HepG2 (cell line): ENCODE measurements at regions not wholly inside any gene's neighbourhood (a gene's known extent, or its start where the extent isn't known, plus 50 kb on each side); places are given as distances from the start of the nearest gene placed in this dataset.

Experiments used
- ATAC-seq: fragments of 200-7000 bp; cut with Tn5 transposase; 3 replicates; pipeline ENCODE4 v1.9.1; 2020; ENCODE audit warnings: mild to moderate bottlenecking, moderate library complexity
- BruUV-seq: library from RNA; stranded (reverse); fragments of 400-500 nt; replicated peaks from 2 replicates; lab custom pipeline; 2021; lab: Mats Ljungman, UMichigan
- CTCF ChIA-PET: fragments of 300-600 bp; formaldehyde crosslinking; extraction: SDS; loops from one replicate; lab custom pipeline; 2021; ENCODE audit warnings: low total read pairs, inconsistent platforms, low intra/inter-chr PET ratio; lab: Yijun Ruan, JAX
- POLR2A ChIA-PET: fragments of 350-600 bp; sonication (Branson Sonifier 250); formaldehyde crosslinking; loops from one replicate; lab custom pipeline; 2020; ENCODE audit warnings: antibody characterized with exemption, inconsistent platforms; lab: Yijun Ruan, JAX
- DNase-seq: peaks from one replicate; pipeline ENCODE4 v3.0.0-alpha.2; 2015; ENCODE audit warnings: low spot score
- FAIRE-seq: peaks from 3 replicates; lab custom pipeline; 2011; peaks lifted over from hg19 to GRCh38; lab: Jason Lieb, UNC
- H2AFZ ChIP-seq: one replicate; pipeline ENCODE4 v1.6.1; 2011; ENCODE audit warnings: low read length, inconsistent platforms
- H3K27ac ChIP-seq: fragments of 300-600 bp; 3 replicates; pipeline ENCODE4 v1.8.0; 2011; ENCODE audit warnings: mixed run types, mild to moderate bottlenecking, mixed read lengths, low read length, inconsistent platforms; ENCODE audit not compliant: insufficient read depth; ENCODE audit errors: extremely low read length
- H3K27me3 ChIP-seq, 2 experiments: fragments of 200-600 bp in 1 of 2; 2 replicates in 1 of 2; 3 replicates in 1 of 2; pipeline versions ENCODE4 v1.6.0 to v1.8.0; 2011; ENCODE audit warnings: low read length in 2 of 2, mild to moderate bottlenecking in 2 of 2, moderate library complexity in 2 of 2, inconsistent platforms in 1 of 2; ENCODE audit not compliant: insufficient read depth in 2 of 2, control insufficient read depth in 1 of 2
- H3K36me3 ChIP-seq, 2 experiments: fragments of 200-600 bp in 1 of 2; replicated peaks in 1 of 2; 2 replicates in 1 of 2; 3 replicates in 1 of 2; pipeline versions ENCODE4 v1.5.1 to v1.8.0; 2011; ENCODE audit warnings: low read length in 2 of 2, inconsistent platforms in 1 of 2; ENCODE audit not compliant: insufficient read depth in 2 of 2, control insufficient read depth in 1 of 2
- H3K4me1 ChIP-seq: 2 replicates; pipeline ENCODE4 v1.5.1; 2012; ENCODE audit warnings: low read length, inconsistent platforms; ENCODE audit not compliant: insufficient read depth
- H3K4me2 ChIP-seq: 2 replicates; pipeline ENCODE4 v1.6.0; 2011; ENCODE audit warnings: low read depth, low read length, inconsistent platforms
- H3K4me3 ChIP-seq, 3 experiments: fragments of 200-600 bp in 1 of 3; sonication (generic), shearing (Covaris generic) in 1 of 3; replicated peaks in 1 of 3; 2 replicates each; pipeline ENCODE4 v1.5.1; 2011 to 2016; ENCODE audit warnings: low read length in 3 of 3, inconsistent platforms in 2 of 3, low read depth in 2 of 3, mild to moderate bottlenecking in 2 of 3, control low read depth in 1 of 3, mixed read lengths in 1 of 3; ENCODE audit not compliant: insufficient read depth in 1 of 3
- H3K79me2 ChIP-seq: one replicate; pipeline ENCODE4 v1.6.1; 2011; ENCODE audit warnings: low read length, inconsistent platforms; ENCODE audit not compliant: insufficient read depth
- H3K9ac ChIP-seq: 2 replicates; pipeline ENCODE4 v1.6.0; 2011; ENCODE audit warnings: mild to moderate bottlenecking, low read depth, low read length, inconsistent platforms; ENCODE audit not compliant: insufficient read depth
- H3K9me3 ChIP-seq: 2 replicates; pipeline ENCODE4 v1.5.1; 2012; ENCODE audit warnings: mild to moderate bottlenecking, low read length
- H4K20me1 ChIP-seq: 2 replicates; pipeline ENCODE4 v1.6.0; 2011; ENCODE audit warnings: inconsistent platforms, mild to moderate bottlenecking, low read length, moderate library complexity; ENCODE audit not compliant: insufficient read depth
- DBP ChIP-seq: sonication (generic); formaldehyde crosslinking; IDR thresholded peaks from 2 replicates; pipeline ENCODE4 v1.4.0; 2020; ENCODE audit warnings: missing genetic modification reagents; ENCODE audit errors: not compliant biosample characterization
- GZF1 ChIP-seq: sonication (generic); formaldehyde crosslinking; IDR thresholded peaks from 2 replicates; pipeline ENCODE4 v1.5.1; 2020; ENCODE audit warnings: mild to moderate bottlenecking, missing genetic modification reagents
- HOMEZ ChIP-seq: IDR thresholded peaks from 2 replicates; pipeline ENCODE4 v1.6.1; 2016; ENCODE audit warnings: low read depth
- IRF9 ChIP-seq: sonication (generic); formaldehyde crosslinking; IDR thresholded peaks from 2 replicates; pipeline ENCODE4 v1.8.0; 2022; ENCODE audit warnings: missing genetic modification reagents, mild to moderate bottlenecking, borderline replicate concordance
- MAF1 ChIP-seq: sonication (generic); formaldehyde crosslinking; IDR thresholded peaks from 2 replicates; pipeline ENCODE4 v1.5.0; 2020; ENCODE audit warnings: missing genetic modification reagents, borderline replicate concordance
- NR0B2 ChIP-seq: sonication (generic); formaldehyde crosslinking; IDR thresholded peaks from 2 replicates; pipeline ENCODE4 v1.4.0; 2020; ENCODE audit warnings: mild to moderate bottlenecking, missing genetic modification reagents
- RXRA ChIP-seq: sonication (generic); formaldehyde crosslinking; IDR thresholded peaks from 2 replicates; pipeline ENCODE4 v1.5.1; 2020; ENCODE audit warnings: missing genetic modification reagents
- SMAD9 ChIP-seq: sonication (generic); formaldehyde crosslinking; IDR thresholded peaks from 2 replicates; pipeline ENCODE4 v1.5.1; 2020; ENCODE audit warnings: mild to moderate bottlenecking, missing genetic modification reagents
- TBX3 ChIP-seq: fragments of 450-650 bp; IDR thresholded peaks from 2 replicates; pipeline ENCODE4 v1.6.1; 2017; ENCODE audit warnings: antibody characterized with exemption, mild to moderate bottlenecking, inconsistent platforms, borderline replicate concordance
- ZBTB1 ChIP-seq: sonication (generic); formaldehyde crosslinking; IDR thresholded peaks from 2 replicates; pipeline ENCODE4 v1.4.0; 2020; ENCODE audit warnings: missing genetic modification reagents, borderline replicate concordance
- ZNF275 ChIP-seq: sonication (generic); formaldehyde crosslinking; IDR thresholded peaks from 2 replicates; pipeline ENCODE4 v1.8.0; 2022; ENCODE audit warnings: missing genetic modification reagents, mild to moderate bottlenecking, inconsistent platforms, borderline replicate concordance
- ZNF468 ChIP-seq: sonication (generic); formaldehyde crosslinking; IDR thresholded peaks from 2 replicates; pipeline ENCODE4 v1.8.0; 2022; ENCODE audit warnings: mild to moderate bottlenecking, moderate library complexity, missing genetic modification reagents
- ZNF512B ChIP-seq: sonication (generic); formaldehyde crosslinking; IDR thresholded peaks from 2 replicates; pipeline ENCODE4 v1.5.1; 2020; ENCODE audit warnings: missing genetic modification reagents, mild to moderate bottlenecking, borderline replicate concordance
- ZNF616 ChIP-seq: sonication (generic); formaldehyde crosslinking; IDR thresholded peaks from 2 replicates; pipeline ENCODE4 v1.5.0; 2020; ENCODE audit warnings: low read depth, mild to moderate bottlenecking, missing genetic modification reagents
- ZNF790 ChIP-seq: sonication (generic); formaldehyde crosslinking; IDR thresholded peaks from 2 replicates; pipeline ENCODE4 v1.8.0; 2022; ENCODE audit warnings: missing genetic modification reagents, mild to moderate bottlenecking, borderline replicate concordance
- WGBS: methylation state at CpG from one replicate; pipeline ENCODE4 v1.1.6; 2017; ENCODE audit warnings: low lambda C conversion rate; 5-methylcytosine and 5-hydroxymethylcytosine counted together
- in situ Hi-C: cut with HindIII; loops from 2 replicates; pipeline ENCODE4 v1.10.0; 2017; ENCODE audit warnings: low pct_unique_long_range_greater_than_20kb; ENCODE audit not compliant: extremely low pct_ligation_motif_present
- intact Hi-C: fragments of 100-400 bp; cut with micrococcal nuclease; formaldehyde crosslinking; loops from one replicate; pipeline ENCODE4 v1.10.0; 2022; ENCODE audit not compliant: unreplicated experiment

GRCh38 chr20:24317224-24317623 lies 152.2 kb upstream of the SYNDIG1 start:
- peaks cover 3 to 5% of the 10 kb centered on the region in 2 experiments; a peak in 1 of 5 replicates for H3K27me3 ChIP-seq
- WGBS = 14% methylated on average over 5 of the region's 5 CpGs
- no peak for ATAC-seq
- no peak for TF ChIP-seq SMAD9 (CRISPR knock-in tag)
- TF ChIP-seq ZNF468 (CRISPR knock-in tag) = no peak
- TF ChIP-seq DBP = no peak
- no peak for TF ChIP-seq HOMEZ
- no peak for TF ChIP-seq ZBTB1
- no peak for TF ChIP-seq NR0B2 (CRISPR knock-in tag)
- no peak for TF ChIP-seq TBX3
- TF ChIP-seq ZNF512B = no peak
- TF ChIP-seq ZNF790 (CRISPR knock-in tag) = no peak
- TF ChIP-seq ZNF275 (CRISPR knock-in tag) = no peak
- no peak for TF ChIP-seq GZF1 (CRISPR knock-in tag)
- no peak for TF ChIP-seq MAF1
- TF ChIP-seq ZNF616 (CRISPR knock-in tag) = no peak
- no peak for TF ChIP-seq RXRA (CRISPR knock-in tag)
- no peak for TF ChIP-seq IRF9

More at GRCh38 chr20:24317224-24317623, 152.2 kb upstream of the SYNDIG1 start:
- no TSS peak for BruUV-seq
- ChIA-PET POLR2A (no interaction called here), CTCF (no interaction called here)
- Histone ChIP-seq H4K20me1 (no peaks in the 10 kb centered on the region), H3K9ac (no peak overlapping the region), H3K36me3 (no peaks in the 10 kb centered on the region), H3K79me2 (no peaks in the 10 kb centered on the region), H2AFZ (no peak overlapping the region), H3K4me1 (no peaks in the 10 kb centered on the region), H3K4me2 (no peak overlapping the region), H3K4me3 (no peak overlapping the region), H3K9me3 (no peaks in the 10 kb centered on the region), H3K27ac (no peak overlapping the region)
- no peak for FAIRE-seq
- intact Hi-C loops (no loop called here), in situ Hi-C loops (no loop called here)
- no peak for DNase-seq
